Esophagus squamous epithelium (tissue), 4 donors: ENCODE measurements at regions not wholly inside any gene's neighbourhood (a gene's known extent, or its start where the extent isn't known, plus 50 kb on each side); places are given as distances from the start of the nearest gene placed in this dataset.

Source experiments
- CTCF ChIP-seq, 6 experiments: fragments of 450-650 bp in 4 of 6; fragments of 200-600 bp in 2 of 6; sonication (generic) in 2 of 6; IDR thresholded peaks; one replicate each; pipeline ENCODE4 v1.5.1; 2016 to 2019; ENCODE audit warnings: antibody characterized with exemption in 6 of 6, mild to moderate bottlenecking in 4 of 6, moderate library complexity in 4 of 6
- POLR2A ChIP-seq, 4 donors: fragments of 450-650 bp; IDR thresholded peaks; one replicate each; pipeline ENCODE4 v1.6.1; 2017; ENCODE audit warnings: antibody characterized with exemption in 4 of 4, mild to moderate bottlenecking in 4 of 4, moderate library complexity in 3 of 4

- TF ChIP-seq CTCF (IDR thresholded peaks at IDR 0.05), result no peak
- TF ChIP-seq POLR2A (IDR thresholded peaks at IDR 0.05), result no peak
Measured at GRCh38 chr4:31275906-31276305, 555.7 kb downstream of the PCDH7 start.
